Stomach (tissue), 8 donors: ENCODE measurements at regions not wholly inside any gene's neighbourhood (a gene's known extent, or its start where the extent isn't known, plus 50 kb on each side); places are given as distances from the start of the nearest gene placed in this dataset.

Experiments
- DNase-seq, 2 donors: peaks; one replicate each; pipeline versions ENCODE4 v3.0.0 to v3.0.0-alpha.2; 2013 to 2019
- H3K27ac ChIP-seq, 5 donors: fragments of 200-600 bp in 4 of 5; sonication (generic) in 4 of 5; one replicate each; pipeline ENCODE4 v1.5.1; 2013 to 2019; ENCODE audit warnings: mild to moderate bottlenecking in 1 of 5, moderate library complexity in 1 of 5
- H3K27me3 ChIP-seq, 3 donors: fragments of 200-600 bp; sonication (generic); one replicate each; pipeline ENCODE4 v1.5.1; 2017 to 2019; ENCODE audit warnings: mixed run types in 1 of 3
- H3K36me3 ChIP-seq, 4 donors: fragments of 200-600 bp; sonication (generic); 1 replicate in 3 of 4; 2 replicates in 1 of 4; pipeline ENCODE4 v1.5.1; 2016 to 2019
- H3K4me1 ChIP-seq, 4 donors: fragments of 200-600 bp; sonication (generic); one replicate each; pipeline ENCODE4 v1.5.1; 2016 to 2019
- H3K4me3 ChIP-seq, 4 donors: fragments of 200-600 bp; sonication (generic) in 3 of 4; one replicate each; pipeline ENCODE4 v1.5.1; 2016 to 2019; ENCODE audit warnings: mild to moderate bottlenecking in 1 of 4
- H3K9me3 ChIP-seq, 4 donors: fragments of 200-600 bp; sonication (generic); one replicate each; pipeline ENCODE4 v1.5.1; 2016 to 2019
- CTCF ChIP-seq, 7 experiments: fragments of 450-650 bp in 4 of 7; fragments of 200-600 bp in 3 of 7; sonication (generic) in 3 of 7; IDR thresholded peaks; one replicate each; pipeline ENCODE4 v1.5.1; 2016 to 2019; ENCODE audit warnings: antibody characterized with exemption in 7 of 7, control low read depth in 2 of 7, mild to moderate bottlenecking in 1 of 7
- EP300 ChIP-seq: sonication (generic); formaldehyde crosslinking; IDR thresholded peaks from one replicate; pipeline ENCODE4 v1.6.1; 2017; ENCODE audit warnings: antibody characterized with exemption
- POLR2A ChIP-seq, 4 donors: fragments of 450-650 bp; IDR thresholded peaks; one replicate each; pipeline ENCODE4 v1.6.1; 2016; ENCODE audit warnings: antibody characterized with exemption in 4 of 4, control low read depth in 2 of 4, mild to moderate bottlenecking in 1 of 4, moderate library complexity in 1 of 4
- POLR2AphosphoS5 ChIP-seq, 3 donors: sonication (generic); formaldehyde crosslinking; IDR thresholded peaks; one replicate each; pipeline ENCODE4 v1.6.1; 2016; ENCODE audit warnings: antibody characterized with exemption in 3 of 3
- WGBS, 5 donors: extraction: QIAGEN DNeasy Blood & Tissue Kit in 3 of 5; methylation state at CpG; one replicate each; pipeline versions ENCODE4 v1.1.5 to v1.1.7; 2013 to 2018; 5-methylcytosine and 5-hydroxymethylcytosine counted together
- intact Hi-C: fragments of 100-400 bp; cut with DNase I; formaldehyde crosslinking; loops from one replicate; pipeline ENCODE4 v1.15.1; 2023; ENCODE audit warnings: low total_unique reads
- donor health status: healthy with polysubstance abuse.
- donor health status: Bipolar disorder and iron deficiency.
- donor health status: healthy.

- Histone ChIP-seq H3K4me1 (no peaks in the 10 kb centered on the region), H3K27ac (no peak overlapping the region), H3K4me3 (no peak overlapping the region), H3K36me3 (no peaks in the 10 kb centered on the region), H3K9me3 (no peaks in the 10 kb centered on the region), H3K27me3 (no peaks in the 10 kb centered on the region)
- intact Hi-C loops: no loop called here
- 44 to 83% (median 59%) methylated on average over 2 to 5 of the region's 5 CpGs for WGBS, 5 donors
- no peak for DNase-seq
- TF ChIP-seq CTCF (IDR thresholded peaks at IDR 0.05): no peak
- no peak for TF ChIP-seq EP300
- no peak for TF ChIP-seq POLR2AphosphoS5 (IDR thresholded peaks at IDR 0.05)
- no peak for TF ChIP-seq POLR2A (IDR thresholded peaks at IDR 0.05)
Measured at GRCh38 chrX:3219667-3220066, 126.8 kb downstream of the MXRA5 start.

- 33 to 88% (median 71%) methylated on average over 1 to 6 of the region's 6 CpGs for WGBS, 5 donors
- no peak for DNase-seq
- H3K27ac ChIP-seq: no peak overlapping the region
- H3K4me1 ChIP-seq: no peaks in the 10 kb centered on the region
- no peak overlapping the region for H3K4me3 ChIP-seq
- no peaks in the 10 kb centered on the region for H3K27me3 ChIP-seq
- no peaks in the 10 kb centered on the region for H3K36me3 ChIP-seq
- intact Hi-C loops: no loop called here
- H3K9me3 ChIP-seq: no peaks in the 10 kb centered on the region
- no peak for TF ChIP-seq CTCF (IDR thresholded peaks at IDR 0.05)
- no peak for TF ChIP-seq POLR2A (IDR thresholded peaks at IDR 0.05)
- no peak for TF ChIP-seq POLR2AphosphoS5 (IDR thresholded peaks at IDR 0.05)
- TF ChIP-seq EP300: no peak
Measured at GRCh38 chrX:3219231-3219630, 127.2 kb downstream of the MXRA5 start.

GRCh38 chrX:3218442-3218841 lies 128.0 kb downstream of the MXRA5 start:
- H3K4me3 ChIP-seq: no peak overlapping the region
- H3K9me3 ChIP-seq: no peaks in the 10 kb centered on the region
- intact Hi-C loops: no loop called here
- no peak for DNase-seq
- 60 to 83% (median 75%) methylated on average over 1 of the region's 1 CpG for WGBS, 5 donors
- no peaks in the 10 kb centered on the region for H3K36me3 ChIP-seq
- TF ChIP-seq CTCF (IDR thresholded peaks at IDR 0.05): no peak
- TF ChIP-seq POLR2AphosphoS5 (IDR thresholded peaks at IDR 0.05): no peak
- TF ChIP-seq POLR2A (IDR thresholded peaks at IDR 0.05): no peak
- TF ChIP-seq EP300: no peak
- no peaks in the 10 kb centered on the region for H3K4me1 ChIP-seq
- H3K27me3 ChIP-seq: no peaks in the 10 kb centered on the region
- H3K27ac ChIP-seq: no peak overlapping the region

- 69 to 84% (median 71%) methylated on average over 5 of the region's 5 CpGs for WGBS, 5 donors
- intact Hi-C loops: no loop called here
- Histone ChIP-seq H3K4me1 (no peaks in the 10 kb centered on the region), H3K36me3 (no peaks in the 10 kb centered on the region), H3K9me3 (no peaks in the 10 kb centered on the region), H3K4me3 (no peak overlapping the region), H3K27ac (no peak overlapping the region), H3K27me3 (no peaks in the 10 kb centered on the region)
- DNase-seq: no peak
- TF ChIP-seq POLR2AphosphoS5 (IDR thresholded peaks at IDR 0.05) (no peak), POLR2A (IDR thresholded peaks at IDR 0.05) (no peak), EP300 (no peak), CTCF (IDR thresholded peaks at IDR 0.05) (no peak)
Measured at GRCh38 chrX:3216581-3217180, 129.8 kb downstream of the MXRA5 start.
